ENCODE measurements at regions not wholly inside any gene's neighbourhood (a gene's known extent, or its start where the extent isn't known, plus 50 kb on each side); places are given as distances from the start of the nearest gene placed in this dataset.

DNA sequence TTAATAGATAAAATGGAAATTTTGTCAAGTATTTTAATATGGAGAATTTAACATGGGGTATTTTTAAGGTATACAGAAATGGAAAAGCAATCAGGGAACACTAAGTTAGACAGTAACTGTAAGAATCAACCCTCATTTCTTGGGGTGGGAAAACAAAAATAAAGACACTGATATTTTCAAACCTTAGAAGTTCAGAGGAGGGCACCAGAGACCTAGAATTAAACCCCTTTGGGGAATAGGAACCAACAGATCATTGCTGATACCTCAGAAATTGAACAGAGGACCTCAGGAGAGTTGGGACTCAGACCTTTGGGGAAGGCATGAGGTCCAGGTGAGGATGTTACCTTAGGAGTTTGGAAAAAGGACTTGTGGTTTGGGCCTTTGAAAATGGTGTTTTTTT is 435.6 kb downstream of the TMA16 start:
- H3K4me3 Mint-ChIP-seq = no peak overlapping the region
- CTCF ChIA-PET = no interaction called here
- POLR2A ChIA-PET = no interaction called here

More for the DNA sequence above, 435.6 kb downstream of the TMA16 start:
- Mint-ChIP-seq H3K36me3 (no peaks in the 10 kb centered on the region), H3K27ac (no peak overlapping the region), H3K9me3 (peaks cover 4% of the 10 kb centered on the region; the same call in 1 of the 2 replicates), H3K4me1 (peaks cover 6% of the 10 kb centered on the region), H3K27me3 (ENCODE audit: low read depth) (no peaks in the 10 kb centered on the region)
- no peak for ATAC-seq
- TF ChIP-seq, protein P1, sequence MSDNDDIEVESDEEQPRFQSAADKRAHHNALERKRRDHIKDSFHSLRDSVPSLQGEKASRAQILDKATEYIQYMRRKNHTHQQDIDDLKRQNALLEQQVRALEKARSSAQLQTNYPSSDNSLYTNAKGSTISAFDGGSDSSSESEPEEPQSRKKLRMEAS (CRISPR knock-in tag; IDR thresholded peaks at IDR 0.05) = no peak
- TF ChIP-seq, protein P2, sequence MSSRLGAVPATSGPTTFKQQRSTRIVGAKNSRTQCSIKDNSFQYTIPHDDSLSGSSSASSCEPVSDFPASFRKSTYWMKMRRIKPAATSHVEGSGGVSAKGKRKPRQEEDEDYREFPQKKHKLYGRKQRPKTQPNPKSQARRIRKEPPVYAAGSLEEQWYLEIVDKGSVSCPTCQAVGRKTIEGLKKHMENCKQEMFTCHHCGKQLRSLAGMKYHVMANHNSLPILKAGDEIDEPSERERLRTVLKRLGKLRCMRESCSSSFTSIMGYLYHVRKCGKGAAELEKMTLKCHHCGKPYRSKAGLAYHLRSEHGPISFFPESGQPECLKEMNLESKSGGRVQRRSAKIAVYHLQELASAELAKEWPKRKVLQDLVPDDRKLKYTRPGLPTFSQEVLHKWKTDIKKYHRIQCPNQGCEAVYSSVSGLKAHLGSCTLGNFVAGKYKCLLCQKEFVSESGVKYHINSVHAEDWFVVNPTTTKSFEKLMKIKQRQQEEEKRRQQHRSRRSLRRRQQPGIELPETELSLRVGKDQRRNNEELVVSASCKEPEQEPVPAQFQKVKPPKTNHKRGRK (CRISPR knock-in tag; IDR thresholded peaks at IDR 0.05; ENCODE audit: borderline replicate concordance) = no peak
- TF ChIP-seq ELF4 (CRISPR knock-in tag; IDR thresholded peaks at IDR 0.05; ENCODE audit: low read depth) (no peak), ZNF671 (CRISPR knock-in tag; IDR thresholded peaks at IDR 0.05) (no peak), SMAD4 (CRISPR knock-in tag; IDR thresholded peaks at IDR 0.05) (no peak), JUN (CRISPR knock-in tag; IDR thresholded peaks at IDR 0.05) (no peak), NFE2L1 (CRISPR knock-in tag; IDR thresholded peaks at IDR 0.05) (no peak), TCF7 (CRISPR knock-in tag; IDR thresholded peaks at IDR 0.05; ENCODE audit: low read depth) (no peak), MYBL2 (CRISPR knock-in tag; IDR thresholded peaks at IDR 0.05) (no peak)
- TF ChIP-seq, protein P3, sequence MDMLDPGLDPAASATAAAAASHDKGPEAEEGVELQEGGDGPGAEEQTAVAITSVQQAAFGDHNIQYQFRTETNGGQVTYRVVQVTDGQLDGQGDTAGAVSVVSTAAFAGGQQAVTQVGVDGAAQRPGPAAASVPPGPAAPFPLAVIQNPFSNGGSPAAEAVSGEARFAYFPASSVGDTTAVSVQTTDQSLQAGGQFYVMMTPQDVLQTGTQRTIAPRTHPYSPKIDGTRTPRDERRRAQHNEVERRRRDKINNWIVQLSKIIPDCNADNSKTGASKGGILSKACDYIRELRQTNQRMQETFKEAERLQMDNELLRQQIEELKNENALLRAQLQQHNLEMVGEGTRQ (CRISPR knock-in tag; IDR thresholded peaks at IDR 0.05) = no peak
- TF ChIP-seq, protein P4, sequence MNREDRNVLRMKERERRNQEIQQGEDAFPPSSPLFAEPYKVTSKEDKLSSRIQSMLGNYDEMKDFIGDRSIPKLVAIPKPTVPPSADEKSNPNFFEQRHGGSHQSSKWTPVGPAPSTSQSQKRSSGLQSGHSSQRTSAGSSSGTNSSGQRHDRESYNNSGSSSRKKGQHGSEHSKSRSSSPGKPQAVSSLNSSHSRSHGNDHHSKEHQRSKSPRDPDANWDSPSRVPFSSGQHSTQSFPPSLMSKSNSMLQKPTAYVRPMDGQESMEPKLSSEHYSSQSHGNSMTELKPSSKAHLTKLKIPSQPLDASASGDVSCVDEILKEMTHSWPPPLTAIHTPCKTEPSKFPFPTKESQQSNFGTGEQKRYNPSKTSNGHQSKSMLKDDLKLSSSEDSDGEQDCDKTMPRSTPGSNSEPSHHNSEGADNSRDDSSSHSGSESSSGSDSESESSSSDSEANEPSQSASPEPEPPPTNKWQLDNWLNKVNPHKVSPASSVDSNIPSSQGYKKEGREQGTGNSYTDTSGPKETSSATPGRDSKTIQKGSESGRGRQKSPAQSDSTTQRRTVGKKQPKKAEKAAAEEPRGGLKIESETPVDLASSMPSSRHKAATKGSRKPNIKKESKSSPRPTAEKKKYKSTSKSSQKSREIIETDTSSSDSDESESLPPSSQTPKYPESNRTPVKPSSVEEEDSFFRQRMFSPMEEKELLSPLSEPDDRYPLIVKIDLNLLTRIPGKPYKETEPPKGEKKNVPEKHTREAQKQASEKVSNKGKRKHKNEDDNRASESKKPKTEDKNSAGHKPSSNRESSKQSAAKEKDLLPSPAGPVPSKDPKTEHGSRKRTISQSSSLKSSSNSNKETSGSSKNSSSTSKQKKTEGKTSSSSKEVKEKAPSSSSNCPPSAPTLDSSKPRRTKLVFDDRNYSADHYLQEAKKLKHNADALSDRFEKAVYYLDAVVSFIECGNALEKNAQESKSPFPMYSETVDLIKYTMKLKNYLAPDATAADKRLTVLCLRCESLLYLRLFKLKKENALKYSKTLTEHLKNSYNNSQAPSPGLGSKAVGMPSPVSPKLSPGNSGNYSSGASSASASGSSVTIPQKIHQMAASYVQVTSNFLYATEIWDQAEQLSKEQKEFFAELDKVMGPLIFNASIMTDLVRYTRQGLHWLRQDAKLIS (CRISPR knock-in tag; IDR thresholded peaks at IDR 0.05; ENCODE audit: borderline replicate concordance) = no peak
- TF ChIP-seq, protein P5, sequence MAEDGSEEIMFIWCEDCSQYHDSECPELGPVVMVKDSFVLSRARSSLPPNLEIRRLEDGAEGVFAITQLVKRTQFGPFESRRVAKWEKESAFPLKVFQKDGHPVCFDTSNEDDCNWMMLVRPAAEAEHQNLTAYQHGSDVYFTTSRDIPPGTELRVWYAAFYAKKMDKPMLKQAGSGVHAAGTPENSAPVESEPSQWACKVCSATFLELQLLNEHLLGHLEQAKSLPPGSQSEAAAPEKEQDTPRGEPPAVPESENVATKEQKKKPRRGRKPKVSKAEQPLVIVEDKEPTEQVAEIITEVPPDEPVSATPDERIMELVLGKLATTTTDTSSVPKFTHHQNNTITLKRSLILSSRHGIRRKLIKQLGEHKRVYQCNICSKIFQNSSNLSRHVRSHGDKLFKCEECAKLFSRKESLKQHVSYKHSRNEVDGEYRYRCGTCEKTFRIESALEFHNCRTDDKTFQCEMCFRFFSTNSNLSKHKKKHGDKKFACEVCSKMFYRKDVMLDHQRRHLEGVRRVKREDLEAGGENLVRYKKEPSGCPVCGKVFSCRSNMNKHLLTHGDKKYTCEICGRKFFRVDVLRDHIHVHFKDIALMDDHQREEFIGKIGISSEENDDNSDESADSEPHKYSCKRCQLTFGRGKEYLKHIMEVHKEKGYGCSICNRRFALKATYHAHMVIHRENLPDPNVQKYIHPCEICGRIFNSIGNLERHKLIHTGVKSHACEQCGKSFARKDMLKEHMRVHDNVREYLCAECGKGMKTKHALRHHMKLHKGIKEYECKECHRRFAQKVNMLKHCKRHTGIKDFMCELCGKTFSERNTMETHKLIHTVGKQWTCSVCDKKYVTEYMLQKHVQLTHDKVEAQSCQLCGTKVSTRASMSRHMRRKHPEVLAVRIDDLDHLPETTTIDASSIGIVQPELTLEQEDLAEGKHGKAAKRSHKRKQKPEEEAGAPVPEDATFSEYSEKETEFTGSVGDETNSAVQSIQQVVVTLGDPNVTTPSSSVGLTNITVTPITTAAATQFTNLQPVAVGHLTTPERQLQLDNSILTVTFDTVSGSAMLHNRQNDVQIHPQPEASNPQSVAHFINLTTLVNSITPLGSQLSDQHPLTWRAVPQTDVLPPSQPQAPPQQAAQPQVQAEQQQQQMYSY (CRISPR knock-in tag; IDR thresholded peaks at IDR 0.05) = no peak
- TF ChIP-seq, protein P6, sequence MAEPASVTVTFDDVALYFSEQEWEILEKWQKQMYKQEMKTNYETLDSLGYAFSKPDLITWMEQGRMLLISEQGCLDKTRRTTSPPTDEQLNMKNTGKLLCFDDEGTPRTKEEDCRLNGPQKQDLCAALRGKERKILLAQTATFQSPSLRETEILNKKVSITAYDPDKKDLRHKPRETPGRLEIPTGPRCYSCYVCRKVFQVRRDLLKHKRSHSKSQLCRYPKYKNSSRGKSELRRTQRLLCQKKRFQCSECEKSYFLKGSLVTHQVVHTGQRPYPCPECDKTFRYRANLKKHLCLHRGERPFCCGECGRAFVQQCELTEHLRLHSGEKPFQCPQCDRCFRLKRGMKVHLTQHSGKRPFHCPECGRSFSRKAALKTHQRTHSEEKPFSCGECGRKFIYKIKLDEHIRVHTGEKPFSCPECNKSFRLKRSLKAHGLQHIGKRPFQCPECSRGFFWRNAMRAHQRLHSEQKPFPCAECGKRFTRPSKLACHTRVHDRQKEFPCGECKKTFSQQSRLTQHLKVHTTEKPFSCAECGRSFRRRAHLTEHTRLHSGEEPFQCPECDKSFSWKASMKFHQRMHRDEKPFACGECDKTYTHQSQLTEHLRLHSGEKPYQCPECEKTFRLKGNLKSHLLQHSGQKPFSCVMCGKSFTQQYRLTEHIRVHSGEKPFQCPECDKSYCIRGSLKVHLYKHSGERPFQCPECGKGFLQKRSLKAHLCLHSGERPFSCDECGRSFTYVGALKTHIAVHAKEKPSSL (CRISPR knock-in tag; conservative IDR thresholded peaks at IDR 0.05) = no peak
- TF ChIP-seq, protein P7, sequence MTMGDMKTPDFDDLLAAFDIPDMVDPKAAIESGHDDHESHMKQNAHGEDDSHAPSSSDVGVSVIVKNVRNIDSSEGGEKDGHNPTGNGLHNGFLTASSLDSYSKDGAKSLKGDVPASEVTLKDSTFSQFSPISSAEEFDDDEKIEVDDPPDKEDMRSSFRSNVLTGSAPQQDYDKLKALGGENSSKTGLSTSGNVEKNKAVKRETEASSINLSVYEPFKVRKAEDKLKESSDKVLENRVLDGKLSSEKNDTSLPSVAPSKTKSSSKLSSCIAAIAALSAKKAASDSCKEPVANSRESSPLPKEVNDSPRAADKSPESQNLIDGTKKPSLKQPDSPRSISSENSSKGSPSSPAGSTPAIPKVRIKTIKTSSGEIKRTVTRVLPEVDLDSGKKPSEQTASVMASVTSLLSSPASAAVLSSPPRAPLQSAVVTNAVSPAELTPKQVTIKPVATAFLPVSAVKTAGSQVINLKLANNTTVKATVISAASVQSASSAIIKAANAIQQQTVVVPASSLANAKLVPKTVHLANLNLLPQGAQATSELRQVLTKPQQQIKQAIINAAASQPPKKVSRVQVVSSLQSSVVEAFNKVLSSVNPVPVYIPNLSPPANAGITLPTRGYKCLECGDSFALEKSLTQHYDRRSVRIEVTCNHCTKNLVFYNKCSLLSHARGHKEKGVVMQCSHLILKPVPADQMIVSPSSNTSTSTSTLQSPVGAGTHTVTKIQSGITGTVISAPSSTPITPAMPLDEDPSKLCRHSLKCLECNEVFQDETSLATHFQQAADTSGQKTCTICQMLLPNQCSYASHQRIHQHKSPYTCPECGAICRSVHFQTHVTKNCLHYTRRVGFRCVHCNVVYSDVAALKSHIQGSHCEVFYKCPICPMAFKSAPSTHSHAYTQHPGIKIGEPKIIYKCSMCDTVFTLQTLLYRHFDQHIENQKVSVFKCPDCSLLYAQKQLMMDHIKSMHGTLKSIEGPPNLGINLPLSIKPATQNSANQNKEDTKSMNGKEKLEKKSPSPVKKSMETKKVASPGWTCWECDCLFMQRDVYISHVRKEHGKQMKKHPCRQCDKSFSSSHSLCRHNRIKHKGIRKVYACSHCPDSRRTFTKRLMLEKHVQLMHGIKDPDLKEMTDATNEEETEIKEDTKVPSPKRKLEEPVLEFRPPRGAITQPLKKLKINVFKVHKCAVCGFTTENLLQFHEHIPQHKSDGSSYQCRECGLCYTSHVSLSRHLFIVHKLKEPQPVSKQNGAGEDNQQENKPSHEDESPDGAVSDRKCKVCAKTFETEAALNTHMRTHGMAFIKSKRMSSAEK (CRISPR knock-in tag; IDR thresholded peaks at IDR 0.05; ENCODE audit: borderline replicate concordance) = no peak
- no peak for DNase-seq (ENCODE audit: low spot score)

All from WTC11 (cell line).